HCT116 (cell line): ENCODE measurements at regions not wholly inside any gene's neighbourhood (a gene's known extent, or its start where the extent isn't known, plus 50 kb on each side); places are given as distances from the start of the nearest gene placed in this dataset.

ENCODE experiments used
- CTCF ChIP-seq, 3 experiments: fragments of 200-600 bp in 1 of 3; sonication (generic) in 1 of 3; IDR thresholded peaks in 2 of 3; conservative IDR thresholded peaks in 1 of 3; 2 replicates each; pipeline ENCODE4 v1.5.1; 2012 to 2017; ENCODE audit warnings: low read depth in 2 of 3, low read length in 2 of 3, antibody characterized with exemption in 1 of 3, borderline replicate concordance in 1 of 3, control low read depth in 1 of 3, mild to moderate bottlenecking in 1 of 3, mixed read lengths in 1 of 3, mixed run types in 1 of 3, moderate library complexity in 1 of 3; ENCODE audit not compliant: insufficient read depth in 1 of 3
- RAD21 ChIP-seq: IDR thresholded peaks from 2 replicates; pipeline ENCODE4 v1.6.1; 2012; ENCODE audit warnings: low read depth, mild to moderate bottlenecking

- TF ChIP-seq RAD21 (peak; percentile 96), CTCF (IDR thresholded peaks at IDR 0.05 in 2 of 3, conservative IDR thresholded peaks at IDR 0.05 in 1 of 3; ENCODE audit: borderline replicate concordance in 1 of 3, insufficient read depth in 1 of 3, low read depth in 2 of 3, low read length in 2 of 3) (peak; percentile 82 to 83 (median 83))
Measured at GRCh38 chr2:136378712-136379595, 261.0 kb upstream of the CXCR4 start.
